Mesothelial cell of epicardium (in vitro differentiated cells): ENCODE measurements at regions not wholly inside any gene's neighbourhood (a gene's known extent, or its start where the extent isn't known, plus 50 kb on each side); places are given as distances from the start of the nearest gene placed in this dataset.
"Not testable (repeated sequence)": the region's sequence is repeated elsewhere in the genome, so short reads cannot be mapped to it uniquely, and the experiment has no call there.

Source experiments
- DNase-seq, 2 experiments: peaks; one replicate each; pipeline ENCODE4 v3.0.0; 2021; ENCODE audit warnings: low spot score in 2 of 2; ENCODE audit not compliant: unreplicated experiment in 2 of 2
- H3K27ac Mint-ChIP-seq: 2 replicates; pipeline ENCODE4 v1.8.0; 2021; ENCODE audit warnings: mixed read lengths
- H3K27me3 Mint-ChIP-seq: 2 replicates; pipeline ENCODE4 v1.8.0; 2021; ENCODE audit warnings: low read depth, mixed read lengths
- H3K36me3 Mint-ChIP-seq: 2 replicates; pipeline ENCODE4 v1.8.0; 2021; ENCODE audit warnings: mixed read lengths
- H3K4me1 Mint-ChIP-seq: 2 replicates; pipeline ENCODE4 v1.8.0; 2021; ENCODE audit warnings: mixed read lengths
- H3K4me3 Mint-ChIP-seq: 2 replicates; pipeline ENCODE4 v1.8.0; 2021; ENCODE audit warnings: mild to moderate bottlenecking, moderate library complexity, mixed read lengths
- H3K9me3 Mint-ChIP-seq: 2 replicates; pipeline ENCODE4 v1.8.0; 2021; ENCODE audit warnings: mixed read lengths
- CTCF ChIP-seq: fragments of 200-600 bp; sonication (generic); IDR thresholded peaks from one replicate; pipeline ENCODE4 v1.5.0; 2021; ENCODE audit warnings: antibody characterized with exemption; ENCODE audit not compliant: unreplicated experiment

GRCh38 chr4:79574741-79575451, 166.9 kb upstream of the GK2 start:
- no peak overlapping the region for H3K4me3 Mint-ChIP-seq
- DNase-seq = no peak
- TF ChIP-seq CTCF = no peak
- H3K27me3 Mint-ChIP-seq = peaks cover 9% of the 10 kb centered on the region
- H3K36me3 Mint-ChIP-seq = no peaks in the 10 kb centered on the region
- H3K27ac Mint-ChIP-seq = no peak overlapping the region
- peaks cover 8% of the 10 kb centered on the region for H3K4me1 Mint-ChIP-seq
- H3K9me3 Mint-ChIP-seq = peaks cover 4% of the 10 kb centered on the region

- DNase-seq = no peak
- Mint-ChIP-seq H3K4me3 (no peak overlapping the region), H3K27ac (no peak overlapping the region), H3K36me3 (no peaks in the 10 kb centered on the region), H3K9me3 (no peaks in the 10 kb centered on the region), H3K27me3 (peaks cover 5% of the 10 kb centered on the region), H3K4me1 (no peaks in the 10 kb centered on the region)
- no peak for TF ChIP-seq CTCF
Observed at GRCh38 chr4:79563219-79563618, 155.2 kb upstream of the GK2 start.

GRCh38 chr4:79561751-79562150, 153.7 kb upstream of the GK2 start:
- no peak for DNase-seq
- no peak for TF ChIP-seq CTCF
- H3K27me3 Mint-ChIP-seq = peaks cover 5% of the 10 kb centered on the region
- H3K36me3 Mint-ChIP-seq = no peaks in the 10 kb centered on the region
- H3K4me1 Mint-ChIP-seq = no peaks in the 10 kb centered on the region
- H3K9me3 Mint-ChIP-seq = no peaks in the 10 kb centered on the region
- no peak overlapping the region for H3K4me3 Mint-ChIP-seq
- no peak overlapping the region for H3K27ac Mint-ChIP-seq

GRCh38 chr4:79559398-79559797, 151.4 kb upstream of the GK2 start:
- H3K4me1 Mint-ChIP-seq, H3K36me3 Mint-ChIP-seq, H3K9me3 Mint-ChIP-seq, H3K27ac Mint-ChIP-seq, DNase-seq, H3K4me3 Mint-ChIP-seq, H3K27me3 Mint-ChIP-seq: not testable (repeated sequence)

GRCh38 chr4:79552311-79552710, 144.3 kb upstream of the GK2 start:
- Mint-ChIP-seq H3K36me3 (no peaks in the 10 kb centered on the region), H3K9me3 (peaks cover 21% of the 10 kb centered on the region), H3K27ac (no peak overlapping the region), H3K4me3 (no peak overlapping the region), H3K4me1 (no peaks in the 10 kb centered on the region), H3K27me3 (no peaks in the 10 kb centered on the region)
- no peak for DNase-seq
- TF ChIP-seq CTCF = no peak

GRCh38 chr4:79551555-79551954, 143.5 kb upstream of the GK2 start:
- Mint-ChIP-seq H3K27me3 (no peaks in the 10 kb centered on the region), H3K9me3 (peaks cover 21% of the 10 kb centered on the region), H3K27ac (no peak overlapping the region), H3K36me3 (no peaks in the 10 kb centered on the region), H3K4me3 (no peak overlapping the region), H3K4me1 (no peaks in the 10 kb centered on the region)
- no peak for DNase-seq
- TF ChIP-seq CTCF = no peak
